CD4-positive, alpha-beta T cell (primary cell): ENCODE measurements at regions not wholly inside any gene's neighbourhood (a gene's known extent, or its start where the extent isn't known, plus 50 kb on each side); places are given as distances from the start of the nearest gene placed in this dataset.

Experiments
- ATAC-seq: fragments of 200-7000 bp; cut with Tn5 transposase; one replicate; pipeline ENCODE4 v1.10.0; 2022; ENCODE audit warnings: mild to moderate bottlenecking; ENCODE audit not compliant: poor library complexity
- CTCF ChIA-PET: fragments of 350-600 bp; sonication (Branson Sonifier 250); formaldehyde crosslinking; loops from one replicate; lab custom pipeline; 2021; ENCODE audit warnings: antibody characterized with exemption, inconsistent platforms; lab: Charles Lee
- POLR2A ChIA-PET: fragments of 350-600 bp; sonication (Branson Sonifier 250); formaldehyde crosslinking; loops from one replicate; lab custom pipeline; 2021; ENCODE audit warnings: antibody characterized with exemption, inconsistent platforms; lab: Charles Lee
- DNase-seq, 14 experiments: peaks; one replicate each; pipeline ENCODE4 v3.0.0-alpha.2; 2013 to 2020; ENCODE audit warnings: mixed read lengths in 2 of 14
- H3K27ac ChIP-seq, 2 donors: one replicate each; pipeline versions ENCODE4 v1.5.1 to v1.7.0; 2013; ENCODE audit warnings: low read length in 2 of 2, low read depth in 1 of 2, mild to moderate bottlenecking in 1 of 2
- H3K27me3 ChIP-seq, 2 experiments: 1 replicate in 1 of 2; 2 replicates in 1 of 2; pipeline versions ENCODE4 v1.6.1 to v1.7.0; 2013; ENCODE audit warnings: low read length in 2 of 2, control low read depth in 1 of 2, mild to moderate bottlenecking in 1 of 2, moderate library complexity in 1 of 2; ENCODE audit not compliant: insufficient read depth in 2 of 2, control insufficient read depth in 1 of 2
- H3K36me3 ChIP-seq: one replicate; pipeline ENCODE4 v1.6.1; 2013; ENCODE audit warnings: low read length, control low read depth; ENCODE audit not compliant: insufficient read depth
- H3K4me1 ChIP-seq: one replicate; pipeline ENCODE4 v1.6.1; 2013; ENCODE audit warnings: low read length, control low read depth; ENCODE audit not compliant: insufficient read depth
- H3K4me3 ChIP-seq: one replicate; pipeline ENCODE4 v1.5.1; 2013; ENCODE audit warnings: mild to moderate bottlenecking, low read length, moderate library complexity
- H3K9me3 ChIP-seq, 2 experiments: 1 replicate in 1 of 2; 2 replicates in 1 of 2; pipeline versions ENCODE4 v1.6.1 to v1.7.0; 2013; ENCODE audit warnings: low read length in 2 of 2, mild to moderate bottlenecking in 2 of 2, control low read depth in 1 of 2, moderate library complexity in 1 of 2; ENCODE audit not compliant: control insufficient read depth in 1 of 2, insufficient read depth in 1 of 2
- H3K27ac Mint-ChIP-seq: one replicate; pipeline ENCODE4 v1.8.0; 2020; ENCODE audit warnings: mixed read lengths
- H3K27me3 Mint-ChIP-seq: one replicate; pipeline ENCODE4 v1.8.0; 2021; ENCODE audit warnings: mixed read lengths
- H3K36me3 Mint-ChIP-seq: one replicate; pipeline ENCODE4 v1.8.0; 2021; ENCODE audit warnings: low read depth, mixed read lengths
- H3K4me1 Mint-ChIP-seq: one replicate; pipeline ENCODE4 v1.8.0; 2021; ENCODE audit warnings: low read depth, mixed read lengths
- H3K4me3 Mint-ChIP-seq: one replicate; pipeline ENCODE4 v1.8.0; 2020; ENCODE audit warnings: mild to moderate bottlenecking, mixed read lengths
- H3K9me3 Mint-ChIP-seq: one replicate; pipeline ENCODE4 v1.8.0; 2020; ENCODE audit warnings: mixed read lengths
- CTCF ChIP-seq: fragments of 200-600 bp; IDR thresholded peaks from one replicate; pipeline ENCODE4 v1.8.0; 2022; ENCODE audit warnings: antibody characterized with exemption, mild to moderate bottlenecking
- intact Hi-C, 2 experiments: fragments of 100-400 bp; cut with DNase I in 1 of 2; cut with micrococcal nuclease in 1 of 2; formaldehyde crosslinking; loops; one replicate each; pipeline versions ENCODE4 v1.15.1 to v1.9.0; 2023 to 2025; cut with DNase I, micrococcal nuclease

- Histone ChIP-seq H3K4me1 (no peaks in the 10 kb centered on the region), H3K36me3 (no peaks in the 10 kb centered on the region), H3K27me3 (no peaks in the 10 kb centered on the region), H3K4me3 (no peak overlapping the region), H3K9me3 (no peaks in the 10 kb centered on the region), H3K27ac (no peak overlapping the region)
- no peaks in the 10 kb centered on the region for H3K4me1 Mint-ChIP-seq
- DNase-seq (no peak), ATAC-seq (no peak)
- no peaks in the 10 kb centered on the region for H3K9me3 Mint-ChIP-seq
- ChIA-PET CTCF (interaction anchor here (0.9 kb wide), 1 partner anchor 10 kb away, joined by 3 read pairs; no protein-coding TSS in a partner anchor), POLR2A (no interaction called here)
- H3K27ac Mint-ChIP-seq: no peak overlapping the region
- H3K4me3 Mint-ChIP-seq: no peak overlapping the region
- TF ChIP-seq CTCF: no peak
- no peaks in the 10 kb centered on the region for H3K36me3 Mint-ChIP-seq
- peaks cover 6% of the 10 kb centered on the region for H3K27me3 Mint-ChIP-seq
- intact Hi-C loops: no loop called here
Observed at GRCh38 chr4:107153956-107154355, 117.8 kb upstream of the DKK2 start.

GRCh38 chr4:107153228-107153627, 117.1 kb upstream of the DKK2 start:
- TF ChIP-seq CTCF: no peak
- H3K9me3 Mint-ChIP-seq: no peaks in the 10 kb centered on the region
- intact Hi-C loops: no loop called here
- Histone ChIP-seq H3K36me3 (no peaks in the 10 kb centered on the region), H3K4me3 (no peak overlapping the region), H3K27ac (no peak overlapping the region), H3K4me1 (no peaks in the 10 kb centered on the region), H3K9me3 (no peaks in the 10 kb centered on the region), H3K27me3 (no peaks in the 10 kb centered on the region)
- ChIA-PET POLR2A (no interaction called here), CTCF (no interaction called here)
- H3K4me1 Mint-ChIP-seq: peaks cover under 1% of the 10 kb centered on the region
- H3K27me3 Mint-ChIP-seq: peaks cover 6% of the 10 kb centered on the region
- DNase-seq (no peak), ATAC-seq (no peak)
- no peak overlapping the region for H3K4me3 Mint-ChIP-seq
- no peaks in the 10 kb centered on the region for H3K36me3 Mint-ChIP-seq
- H3K27ac Mint-ChIP-seq: no peak overlapping the region

GRCh38 chr4:107151173-107151572, 115.1 kb upstream of the DKK2 start:
- peaks cover 6% of the 10 kb centered on the region for H3K27me3 Mint-ChIP-seq
- H3K27ac Mint-ChIP-seq: no peak overlapping the region
- TF ChIP-seq CTCF: no peak
- no peak overlapping the region for H3K4me3 Mint-ChIP-seq
- no peak for ATAC-seq
- DNase-seq: no peak
- ChIA-PET POLR2A (no interaction called here), CTCF (no interaction called here)
- H3K36me3 ChIP-seq: no peaks in the 10 kb centered on the region
- H3K27me3 ChIP-seq: no peaks in the 10 kb centered on the region
- H3K4me1 ChIP-seq: no peaks in the 10 kb centered on the region
- H3K4me3 ChIP-seq: no peak overlapping the region
- H3K4me1 Mint-ChIP-seq: peaks cover 4% of the 10 kb centered on the region
- no peaks in the 10 kb centered on the region for H3K9me3 ChIP-seq
- H3K9me3 Mint-ChIP-seq: no peaks in the 10 kb centered on the region
- H3K36me3 Mint-ChIP-seq: no peaks in the 10 kb centered on the region
- no peak overlapping the region for H3K27ac ChIP-seq
- intact Hi-C loops: no loop called here
